ENCODE measurements at regions not wholly inside any gene's neighbourhood (a gene's known extent, or its start where the extent isn't known, plus 50 kb on each side); places are given as distances from the start of the nearest gene placed in this dataset.

DNA sequence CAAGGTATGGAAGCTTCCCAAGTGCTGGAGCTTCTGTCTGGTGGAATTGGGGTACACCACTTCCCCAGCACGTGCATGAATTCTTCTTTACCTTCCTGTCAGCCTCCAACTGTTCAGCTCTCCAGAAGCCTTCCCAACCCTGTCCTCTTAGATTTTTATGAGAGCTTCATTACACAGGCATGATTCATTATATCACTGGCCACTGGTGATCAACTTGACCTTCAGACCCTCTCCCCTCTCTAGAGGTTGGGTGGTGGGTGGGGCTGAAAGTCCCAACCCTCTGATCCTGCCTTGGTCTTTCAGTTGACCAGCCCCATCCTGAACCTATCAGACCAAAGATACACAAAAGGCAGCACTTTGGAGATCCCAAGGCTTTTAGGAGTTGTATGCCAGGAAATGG, 795.7 kb upstream of the SOX9 start:
- TF ChIP-seq, protein P1, sequence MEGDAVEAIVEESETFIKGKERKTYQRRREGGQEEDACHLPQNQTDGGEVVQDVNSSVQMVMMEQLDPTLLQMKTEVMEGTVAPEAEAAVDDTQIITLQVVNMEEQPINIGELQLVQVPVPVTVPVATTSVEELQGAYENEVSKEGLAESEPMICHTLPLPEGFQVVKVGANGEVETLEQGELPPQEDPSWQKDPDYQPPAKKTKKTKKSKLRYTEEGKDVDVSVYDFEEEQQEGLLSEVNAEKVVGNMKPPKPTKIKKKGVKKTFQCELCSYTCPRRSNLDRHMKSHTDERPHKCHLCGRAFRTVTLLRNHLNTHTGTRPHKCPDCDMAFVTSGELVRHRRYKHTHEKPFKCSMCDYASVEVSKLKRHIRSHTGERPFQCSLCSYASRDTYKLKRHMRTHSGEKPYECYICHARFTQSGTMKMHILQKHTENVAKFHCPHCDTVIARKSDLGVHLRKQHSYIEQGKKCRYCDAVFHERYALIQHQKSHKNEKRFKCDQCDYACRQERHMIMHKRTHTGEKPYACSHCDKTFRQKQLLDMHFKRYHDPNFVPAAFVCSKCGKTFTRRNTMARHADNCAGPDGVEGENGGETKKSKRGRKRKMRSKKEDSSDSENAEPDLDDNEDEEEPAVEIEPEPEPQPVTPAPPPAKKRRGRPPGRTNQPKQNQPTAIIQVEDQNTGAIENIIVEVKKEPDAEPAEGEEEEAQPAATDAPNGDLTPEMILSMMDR (optimal IDR thresholded peaks at IDR 0.05 in 1 of 3, IDR thresholded peaks at IDR 0.05 in 1 of 3, conservative IDR thresholded peaks at IDR 0.05 in 1 of 3; ENCODE audit: extremely low read depth in 1 of 3, insufficient read depth in 2 of 3, low read length in 3 of 3), result no peak
- TF ChIP-seq EZH2 (IDR thresholded peaks at IDR 0.05; ENCODE audit: low read length), result no peak

Data from keratinocyte (primary cell).